IMR-90 (cell line): ENCODE measurements at regions not wholly inside any gene's neighbourhood (a gene's known extent, or its start where the extent isn't known, plus 50 kb on each side); places are given as distances from the start of the nearest gene placed in this dataset.

Source experiments
- ATAC-seq: fragments of 200-7000 bp; cut with Tn5 transposase; 2 replicates; pipeline ENCODE4 v1.9.1; 2020; ENCODE audit warnings: low read depth, mild to moderate bottlenecking, moderate library complexity
- BruUV-seq: library from RNA; stranded (reverse); fragments of 400-500 nt; replicated peaks from 2 replicates; lab custom pipeline; 2021; lab: Mats Ljungman, UMichigan
- CTCF ChIA-PET: fragments of 300-600 bp; formaldehyde crosslinking; extraction: SDS; loops from one replicate; lab custom pipeline; 2021; ENCODE audit warnings: antibody characterized with exemption; lab: Yijun Ruan, JAX
- POLR2A ChIA-PET: fragments of 300-600 bp; sonication (Branson Sonifier 250); formaldehyde crosslinking; loops from one replicate; lab custom pipeline; 2022; ENCODE audit warnings: antibody characterized with exemption; ENCODE audit not compliant: unreplicated experiment; lab: Charles Lee
- DNase-seq: peaks from one replicate; pipeline ENCODE4 v3.0.0; 2013
- H2AFZ ChIP-seq: replicated peaks from 2 replicates; pipeline ENCODE3; 2013; ENCODE audit warnings: low read length, mild to moderate bottlenecking; ENCODE audit not compliant: poor library complexity
- H2AK5ac ChIP-seq: 2 replicates; pipeline ENCODE4 v1.6.1; 2013; ENCODE audit warnings: low read depth, low read length, inconsistent platforms
- H2AK9ac ChIP-seq: replicated peaks from 2 replicates; pipeline ENCODE3; 2013; ENCODE audit warnings: mild to moderate bottlenecking, low read depth, low read length, moderate library complexity; ENCODE audit not compliant: poor library complexity
- H2BK120ac ChIP-seq: 2 replicates; pipeline ENCODE4 v1.6.1; 2013; ENCODE audit warnings: low read depth, low read length, inconsistent platforms
- H2BK15ac ChIP-seq: 3 replicates; pipeline ENCODE4 v1.6.1; 2013; ENCODE audit warnings: low read depth, low read length, inconsistent platforms
- H2BK20ac ChIP-seq: 2 replicates; pipeline ENCODE4 v1.6.1; 2013; ENCODE audit warnings: low read depth, mild to moderate bottlenecking, inconsistent platforms, low read length, moderate library complexity
- H2BK5ac ChIP-seq: 2 replicates; pipeline ENCODE4 v1.6.1; 2013; ENCODE audit warnings: mild to moderate bottlenecking, low read depth, low read length, inconsistent platforms; ENCODE audit not compliant: poor library complexity, severe bottlenecking
- H3K14ac ChIP-seq: replicated peaks from 2 replicates; pipeline ENCODE4 v1.6.1; 2013; ENCODE audit warnings: low read depth, low read length, inconsistent platforms
- H3K18ac ChIP-seq: 2 replicates; pipeline ENCODE4 v1.6.1; 2013; ENCODE audit warnings: low read depth, low read length, control low read depth
- H3K23ac ChIP-seq: 2 replicates; pipeline ENCODE4 v1.6.1; 2013; ENCODE audit warnings: low read depth, low read length, inconsistent platforms
- H3K27ac ChIP-seq: 2 replicates; pipeline ENCODE4 v1.5.1; 2013; ENCODE audit warnings: mild to moderate bottlenecking, control low read depth, low read length; ENCODE audit not compliant: insufficient read depth
- H3K27me3 ChIP-seq: 2 replicates; pipeline ENCODE4 v1.6.1; 2013; ENCODE audit warnings: low read length; ENCODE audit not compliant: control insufficient read depth, insufficient read depth
- H3K36me3 ChIP-seq: 2 replicates; pipeline ENCODE4 v1.6.1; 2013; ENCODE audit warnings: low read length, mixed read lengths; ENCODE audit not compliant: control insufficient read depth, insufficient read depth
- H3K4ac ChIP-seq: 2 replicates; pipeline ENCODE4 v1.6.1; 2013; ENCODE audit warnings: low read depth, low read length, inconsistent platforms
- H3K4me1 ChIP-seq: 2 replicates; pipeline ENCODE4 v1.6.1; 2013; ENCODE audit warnings: low read length, mixed read lengths; ENCODE audit not compliant: control insufficient read depth, insufficient read depth
- H3K4me2 ChIP-seq: 2 replicates; pipeline ENCODE4 v1.6.1; 2013; ENCODE audit warnings: low read depth, mild to moderate bottlenecking, control low read depth, low read length, moderate library complexity
- H3K4me3 ChIP-seq: 2 replicates; pipeline ENCODE4 v1.5.1; 2013; ENCODE audit warnings: low read depth, mild to moderate bottlenecking, control low read depth, low read length, moderate library complexity; ENCODE audit not compliant: insufficient read depth
- H3K56ac ChIP-seq: 2 replicates; pipeline ENCODE4 v1.6.1; 2013; ENCODE audit warnings: low read length, inconsistent platforms; ENCODE audit not compliant: insufficient read depth; ENCODE audit errors: extremely low read depth
- H3K79me1 ChIP-seq, 2 experiments: 2 replicates each; pipeline ENCODE4 v1.6.1; 2013; ENCODE audit warnings: low read length in 2 of 2, inconsistent platforms in 1 of 2, low read depth in 1 of 2
- H3K9ac ChIP-seq: 2 replicates; pipeline ENCODE4 v1.6.1; 2013; ENCODE audit warnings: low read depth, low read length, control low read depth
- H3K9me1 ChIP-seq: 2 replicates; pipeline ENCODE4 v1.6.1; 2013; ENCODE audit warnings: low read length, inconsistent platforms; ENCODE audit not compliant: insufficient read depth
- H3K9me3 ChIP-seq: 2 replicates; pipeline ENCODE4 v1.6.1; 2013; ENCODE audit warnings: low read length; ENCODE audit not compliant: control insufficient read depth, insufficient read depth
- H4K20me1 ChIP-seq: 2 replicates; pipeline ENCODE4 v1.6.1; 2013; ENCODE audit warnings: low read length, inconsistent platforms; ENCODE audit not compliant: insufficient read depth
- H4K5ac ChIP-seq: 2 replicates; pipeline ENCODE4 v1.6.1; 2013; ENCODE audit warnings: mild to moderate bottlenecking, low read depth, low read length, control low read depth
- H4K8ac ChIP-seq, 2 experiments: 2 replicates each; pipeline ENCODE4 v1.6.1; 2013; ENCODE audit warnings: low read depth in 2 of 2, low read length in 2 of 2, control low read depth in 1 of 2, inconsistent platforms in 1 of 2
- H4K91ac ChIP-seq: 2 replicates; pipeline ENCODE4 v1.6.1; 2013; ENCODE audit warnings: low read depth, low read length, inconsistent platforms; ENCODE audit not compliant: insufficient read depth
- CEBPB ChIP-seq: IDR thresholded peaks from 2 replicates; pipeline ENCODE4 v1.6.1; 2012; ENCODE audit warnings: low read depth, low read length, improper control_type of control experiment
- MAZ ChIP-seq: IDR thresholded peaks from 2 replicates; pipeline ENCODE4 v1.6.1; 2012; ENCODE audit warnings: low read depth, mild to moderate bottlenecking, low read length, improper control_type of control experiment, moderate library complexity, borderline replicate concordance
- NFE2L2 ChIP-seq: fragments of 150-350 bp; IDR thresholded peaks from 2 replicates; pipeline ENCODE4 v1.6.1; 2016; ENCODE audit warnings: low read depth, mild to moderate bottlenecking, low read length
- dilution Hi-C: fragments of 300-500 bp; cut with HindIII; formaldehyde crosslinking; loops from one replicate; pipeline ENCODE4 v1.14.3; 2018; ENCODE audit warnings: low sequenced_read_pairs; ENCODE audit not compliant: unreplicated experiment
- in situ Hi-C: fragments of 300-500 bp; cut with MboI; formaldehyde crosslinking; loops from 3 replicates; pipeline ENCODE4 v1.14.3; 2019; ENCODE audit warnings: low sequenced_read_pairs, inconsistent platforms, mixed read lengths
- intact Hi-C: fragments of 100-400 bp; cut with micrococcal nuclease; formaldehyde crosslinking; loops from 2 replicates; pipeline ENCODE4 v1.10.0; 2022
- microRNA-seq, 2 experiments: library from miRNA; stranded (forward) in 1 of 2; unstranded in 1 of 2; fragments of 10-50 nt in 1 of 2; fragments of <30 nt in 1 of 2; gene quantifications in 1 of 2; microRNA quantifications in 1 of 2; one replicate each; pipeline versions ENCODE3 to v1.1.0; 2013 to 2020; ENCODE audit not compliant: insufficient read depth in 1 of 2, insufficient read length in 1 of 2, unreplicated experiment in 1 of 2
- TF ChIP-seq, protein P1 (sequence below): conservative IDR thresholded peaks from 2 replicates; pipeline ENCODE4 v1.5.1; 2012; ENCODE audit warnings: mild to moderate bottlenecking, low read depth, low read length, improper control_type of control experiment

DNA sequence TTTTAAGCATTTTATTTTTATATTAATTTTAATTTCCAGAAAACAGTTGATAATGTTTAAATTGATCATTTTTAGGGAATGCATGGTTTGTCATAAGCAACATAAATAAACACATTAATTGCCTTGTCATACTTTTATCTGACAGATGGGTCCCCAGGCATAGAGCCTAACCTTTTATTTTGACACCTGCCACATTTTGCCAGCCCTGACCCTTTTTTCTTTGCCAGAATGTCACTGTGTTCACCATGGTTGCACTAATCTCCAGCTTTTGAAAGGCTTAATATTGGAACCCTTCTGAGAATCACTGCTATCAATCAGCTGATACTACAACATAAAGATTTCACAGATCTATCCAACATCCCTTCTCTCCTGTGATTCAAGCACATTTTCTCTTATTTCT is 56.0 kb upstream of the DPYD start:
- no peak overlapping the region for H4K5ac ChIP-seq
- no peak overlapping the region for H2BK120ac ChIP-seq
- ATAC-seq (no peak), DNase-seq (no peak)
- no peak overlapping the region for H4K91ac ChIP-seq
- H2AFZ ChIP-seq = no peak overlapping the region
- H3K23ac ChIP-seq = no peak overlapping the region
- no peak overlapping the region for H3K27ac ChIP-seq
- no TSS peak for BruUV-seq
- dilution Hi-C loops = no loop called here
- H3K9ac ChIP-seq = no peak overlapping the region
- H2BK20ac ChIP-seq = no peak overlapping the region
- POLR2A ChIA-PET = interaction anchor here (0.9 kb wide), 1 partner anchor 10 kb away, joined by 3 read pairs; no protein-coding TSS in a partner anchor
- H3K4me3 ChIP-seq = no peak overlapping the region
- no peak overlapping the region for H3K18ac ChIP-seq
- H3K9me1 ChIP-seq = 0 out of 2 replicates have a peak, but pooled peaks cover 3% of the 10 kb centered on the region
- no peak overlapping the region for H3K4ac ChIP-seq
- no peaks in the 10 kb centered on the region for H3K79me1 ChIP-seq
- intact Hi-C loops = loop anchor here (5.0 kb wide), 1 partner anchor 34 kb away; no protein-coding TSS in a partner anchor
- no peaks in the 10 kb centered on the region for H3K9me3 ChIP-seq
- H3K56ac ChIP-seq = no peak overlapping the region
- H2BK5ac ChIP-seq = no peak overlapping the region
- no peaks in the 10 kb centered on the region for H3K27me3 ChIP-seq
- H2BK15ac ChIP-seq = no peak overlapping the region
- no peak overlapping the region for H3K4me2 ChIP-seq
- no peak for TF ChIP-seq CEBPB
- TF ChIP-seq, protein P1, sequence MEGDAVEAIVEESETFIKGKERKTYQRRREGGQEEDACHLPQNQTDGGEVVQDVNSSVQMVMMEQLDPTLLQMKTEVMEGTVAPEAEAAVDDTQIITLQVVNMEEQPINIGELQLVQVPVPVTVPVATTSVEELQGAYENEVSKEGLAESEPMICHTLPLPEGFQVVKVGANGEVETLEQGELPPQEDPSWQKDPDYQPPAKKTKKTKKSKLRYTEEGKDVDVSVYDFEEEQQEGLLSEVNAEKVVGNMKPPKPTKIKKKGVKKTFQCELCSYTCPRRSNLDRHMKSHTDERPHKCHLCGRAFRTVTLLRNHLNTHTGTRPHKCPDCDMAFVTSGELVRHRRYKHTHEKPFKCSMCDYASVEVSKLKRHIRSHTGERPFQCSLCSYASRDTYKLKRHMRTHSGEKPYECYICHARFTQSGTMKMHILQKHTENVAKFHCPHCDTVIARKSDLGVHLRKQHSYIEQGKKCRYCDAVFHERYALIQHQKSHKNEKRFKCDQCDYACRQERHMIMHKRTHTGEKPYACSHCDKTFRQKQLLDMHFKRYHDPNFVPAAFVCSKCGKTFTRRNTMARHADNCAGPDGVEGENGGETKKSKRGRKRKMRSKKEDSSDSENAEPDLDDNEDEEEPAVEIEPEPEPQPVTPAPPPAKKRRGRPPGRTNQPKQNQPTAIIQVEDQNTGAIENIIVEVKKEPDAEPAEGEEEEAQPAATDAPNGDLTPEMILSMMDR = no peak
- no peak for TF ChIP-seq MAZ
- no peak for TF ChIP-seq NFE2L2
- no peaks in the 10 kb centered on the region for H4K20me1 ChIP-seq
- no peak overlapping the region; the same call in 1 of the 2 replicates for H3K14ac ChIP-seq
- CTCF ChIA-PET = no interaction called here
- in situ Hi-C loops = no loop called here
- H3K36me3 ChIP-seq = no peaks in the 10 kb centered on the region
- no peak overlapping the region for H2AK9ac ChIP-seq
- H2AK5ac ChIP-seq = no peak overlapping the region
- H4K8ac ChIP-seq = no peak overlapping the region
- H3K4me1 ChIP-seq = no peaks in the 10 kb centered on the region

Small RNAs in the stretch of these regions (microRNA-seq; reads per million reads assigned to microRNA genes)
- 7.3 reads per million, percentile 17 among the genes with 10 or more reads in this experiment for gene MIR2682 (ENCODE audit: unreplicated experiment)
